SK-N-SH treated with all-trans-retinoic acid at 6 μM for 48 hours (cell line): ENCODE measurements at regions not wholly inside any gene's neighbourhood (a gene's known extent, or its start where the extent isn't known, plus 50 kb on each side); places are given as distances from the start of the nearest gene placed in this dataset.
"Not testable (repeated sequence)": the region's sequence is repeated elsewhere in the genome, so short reads cannot be mapped to it uniquely, and the experiment has no call there.

Experiments used
- ARNTL ChIP-seq: fragments of 450-650 bp; formaldehyde crosslinking; IDR thresholded peaks from 2 replicates; pipeline ENCODE4 v1.5.0; 2020; ENCODE audit warnings: low read depth, mild to moderate bottlenecking, moderate library complexity, borderline replicate concordance
- BACH2 ChIP-seq: fragments of 250-450 bp; sonication (Bioruptor Pico); IDR thresholded peaks from 2 replicates; pipeline ENCODE4 v1.9.0; 2021; ENCODE audit warnings: mild to moderate bottlenecking, borderline replicate concordance
- OSR1 ChIP-seq: fragments of 250-450 bp; sonication (Bioruptor Pico); IDR thresholded peaks from 2 replicates; pipeline ENCODE4 v1.8.0; 2022; ENCODE audit warnings: moderate library complexity, mild to moderate bottlenecking, inconsistent platforms
- PPARA ChIP-seq: fragments of 250-450 bp; sonication (Bioruptor Pico); IDR thresholded peaks from 2 replicates; pipeline ENCODE4 v1.5.0; 2020; ENCODE audit warnings: mild to moderate bottlenecking, borderline replicate concordance
- TSHZ2 ChIP-seq: fragments of 250-450 bp; sonication (Bioruptor Pico); IDR thresholded peaks from 2 replicates; pipeline ENCODE4 v1.5.0; 2020; ENCODE audit warnings: mild to moderate bottlenecking, moderate library complexity
- ZNF70 ChIP-seq: fragments of 450-650 bp; formaldehyde crosslinking; IDR thresholded peaks from 2 replicates; pipeline ENCODE4 v1.5.0; 2020; ENCODE audit warnings: mild to moderate bottlenecking, moderate library complexity

- TF ChIP-seq PPARA (CRISPR knock-in tag); BACH2; ZNF70; ARNTL; TSHZ2; OSR1: not testable (repeated sequence)
Observed at GRCh38 chr22:23449748-23450433, 130.2 kb downstream of the IGLL1 start.
